ENCODE measurements at regions not wholly inside any gene's neighbourhood (a gene's known extent, or its start where the extent isn't known, plus 50 kb on each side); places are given as distances from the start of the nearest gene placed in this dataset.

DNA sequence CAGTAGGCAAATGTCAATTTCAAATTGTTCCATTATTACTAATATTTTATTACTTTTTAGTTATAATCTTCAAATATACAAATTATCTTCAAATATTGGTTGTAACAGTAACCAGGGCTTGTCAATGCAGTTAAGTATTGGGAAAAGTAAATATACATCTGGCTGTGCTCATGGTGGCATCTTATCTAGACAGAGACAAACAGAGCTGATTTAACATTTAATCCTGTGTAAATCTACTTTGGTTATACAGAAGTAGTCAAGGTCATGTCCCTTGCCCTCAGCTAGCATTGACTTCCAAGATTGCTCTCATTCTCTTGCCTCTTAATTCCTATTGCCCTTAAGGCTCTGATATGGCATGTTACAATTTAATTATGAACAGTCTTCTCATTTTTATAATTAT, 98.4 kb upstream of the KLHL1 start:
- Histone ChIP-seq H3K9me3 (ENCODE audit: low read depth) (no peaks in the 10 kb centered on the region), H3K27me3 (no peaks in the 10 kb centered on the region), H3K4me3 (no peak overlapping the region), H3K4me1 (ENCODE audit: insufficient read depth) (peaks cover 3% of the 10 kb centered on the region), H3K27ac (no peak overlapping the region), H3K4me2 (no peak overlapping the region), H3K36me3 (replicated peaks; ENCODE audit: insufficient read depth, low read depth) (no peaks in the 10 kb centered on the region), H3K79me2 (no peaks in the 10 kb centered on the region), H3K9me2 (replicated peaks; ENCODE audit: insufficient read depth) (no peaks in the 10 kb centered on the region), H4K20me1 (ENCODE audit: insufficient read depth, poor library complexity, severe bottlenecking) (no peaks in the 10 kb centered on the region), H2AFZ (no peak overlapping the region)
- no peak for DNase-seq (ENCODE audit: low spot score)
- TF ChIP-seq EZH2 (IDR thresholded peaks at IDR 0.05; ENCODE audit: borderline replicate concordance) = no peak
- TF ChIP-seq EZH2phosphoT487 (IDR thresholded peaks at IDR 0.05; ENCODE audit: low read depth, severe bottlenecking, unreplicated experiment) = no peak
- TF ChIP-seq, protein P1, sequence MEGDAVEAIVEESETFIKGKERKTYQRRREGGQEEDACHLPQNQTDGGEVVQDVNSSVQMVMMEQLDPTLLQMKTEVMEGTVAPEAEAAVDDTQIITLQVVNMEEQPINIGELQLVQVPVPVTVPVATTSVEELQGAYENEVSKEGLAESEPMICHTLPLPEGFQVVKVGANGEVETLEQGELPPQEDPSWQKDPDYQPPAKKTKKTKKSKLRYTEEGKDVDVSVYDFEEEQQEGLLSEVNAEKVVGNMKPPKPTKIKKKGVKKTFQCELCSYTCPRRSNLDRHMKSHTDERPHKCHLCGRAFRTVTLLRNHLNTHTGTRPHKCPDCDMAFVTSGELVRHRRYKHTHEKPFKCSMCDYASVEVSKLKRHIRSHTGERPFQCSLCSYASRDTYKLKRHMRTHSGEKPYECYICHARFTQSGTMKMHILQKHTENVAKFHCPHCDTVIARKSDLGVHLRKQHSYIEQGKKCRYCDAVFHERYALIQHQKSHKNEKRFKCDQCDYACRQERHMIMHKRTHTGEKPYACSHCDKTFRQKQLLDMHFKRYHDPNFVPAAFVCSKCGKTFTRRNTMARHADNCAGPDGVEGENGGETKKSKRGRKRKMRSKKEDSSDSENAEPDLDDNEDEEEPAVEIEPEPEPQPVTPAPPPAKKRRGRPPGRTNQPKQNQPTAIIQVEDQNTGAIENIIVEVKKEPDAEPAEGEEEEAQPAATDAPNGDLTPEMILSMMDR (IDR thresholded peaks at IDR 0.05; ENCODE audit: poor library complexity) = no peak

GRCh38 chr13:70203661-70204229, 95.5 kb upstream of the KLHL1 start:
- H3K27ac ChIP-seq = no peak overlapping the region
- no peak overlapping the region for H3K4me3 ChIP-seq
- H4K20me1 ChIP-seq (ENCODE audit: insufficient read depth, poor library complexity, severe bottlenecking) = no peaks in the 10 kb centered on the region
- H3K4me2 ChIP-seq = no peak overlapping the region
- no peaks in the 10 kb centered on the region for H3K9me3 ChIP-seq (ENCODE audit: low read depth)
- no peaks in the 10 kb centered on the region for H3K27me3 ChIP-seq
- 93% methylated on average over 5 of the region's 5 CpGs for WGBS (ENCODE audit: low lambda C conversion rate, missing lambda C conversion rate)
- H3K9me2 ChIP-seq (replicated peaks; ENCODE audit: insufficient read depth) = no peaks in the 10 kb centered on the region
- H3K79me2 ChIP-seq = no peaks in the 10 kb centered on the region
- no peak for TF ChIP-seq EZH2phosphoT487 (IDR thresholded peaks at IDR 0.05; ENCODE audit: low read depth, severe bottlenecking, unreplicated experiment)
- TF ChIP-seq, protein P1 (IDR thresholded peaks at IDR 0.05; ENCODE audit: poor library complexity) = no peak
- no peak for TF ChIP-seq EZH2 (IDR thresholded peaks at IDR 0.05; ENCODE audit: borderline replicate concordance)
- H3K36me3 ChIP-seq (replicated peaks; ENCODE audit: insufficient read depth, low read depth) = no peaks in the 10 kb centered on the region
- H3K4me1 ChIP-seq (ENCODE audit: insufficient read depth) = peaks cover 3% of the 10 kb centered on the region
- DNase-seq (ENCODE audit: low spot score) = no peak
- no peak overlapping the region for H2AFZ ChIP-seq

DNA sequence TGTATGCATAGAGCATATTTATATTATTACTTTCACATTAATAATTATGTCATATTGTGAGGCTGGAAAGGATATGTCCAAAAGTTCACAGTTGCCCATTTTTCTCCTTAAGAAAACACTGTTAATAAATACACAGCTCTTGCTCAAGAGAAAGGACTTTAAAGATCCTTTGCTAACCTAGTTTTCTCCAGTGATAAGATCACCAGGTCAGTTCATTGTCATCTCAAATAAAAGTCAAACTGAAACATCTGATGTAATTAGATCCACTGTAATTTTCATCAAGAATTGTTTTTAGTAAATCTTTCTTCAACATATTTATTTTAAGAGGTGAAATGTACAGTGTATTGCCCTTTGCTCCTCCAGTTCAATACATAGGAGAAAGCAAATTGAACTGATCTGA, 82.8 kb upstream of the KLHL1 start:
- Histone ChIP-seq H4K20me1 (ENCODE audit: insufficient read depth, poor library complexity, severe bottlenecking) (no peaks in the 10 kb centered on the region), H3K27me3 (no peaks in the 10 kb centered on the region), H3K9me2 (replicated peaks; ENCODE audit: insufficient read depth) (no peaks in the 10 kb centered on the region), H3K9me3 (ENCODE audit: low read depth) (no peaks in the 10 kb centered on the region), H3K4me3 (no peak overlapping the region), H3K4me1 (ENCODE audit: insufficient read depth) (no peaks in the 10 kb centered on the region), H3K27ac (no peak overlapping the region), H3K79me2 (no peaks in the 10 kb centered on the region), H2AFZ (no peak overlapping the region), H3K36me3 (replicated peaks; ENCODE audit: insufficient read depth, low read depth) (no peaks in the 10 kb centered on the region), H3K4me2 (no peak overlapping the region)
- DNase-seq (ENCODE audit: low spot score) = no peak
- TF ChIP-seq, protein P1 (IDR thresholded peaks at IDR 0.05; ENCODE audit: poor library complexity) = no peak
- TF ChIP-seq EZH2phosphoT487 (IDR thresholded peaks at IDR 0.05; ENCODE audit: low read depth, severe bottlenecking, unreplicated experiment) = no peak
- TF ChIP-seq EZH2 (IDR thresholded peaks at IDR 0.05; ENCODE audit: borderline replicate concordance) = no peak

GRCh38 chr13:70189981-70190380, 81.7 kb upstream of the KLHL1 start:
- H3K4me1 ChIP-seq (ENCODE audit: insufficient read depth) = no peaks in the 10 kb centered on the region
- no peak for DNase-seq (ENCODE audit: low spot score)
- no peak overlapping the region for H3K4me2 ChIP-seq
- H3K79me2 ChIP-seq = no peaks in the 10 kb centered on the region
- no peak overlapping the region for H2AFZ ChIP-seq
- H4K20me1 ChIP-seq (ENCODE audit: insufficient read depth, poor library complexity, severe bottlenecking) = no peaks in the 10 kb centered on the region
- no peak overlapping the region for H3K4me3 ChIP-seq
- no peaks in the 10 kb centered on the region for H3K27me3 ChIP-seq
- no peaks in the 10 kb centered on the region for H3K9me2 ChIP-seq (replicated peaks; ENCODE audit: insufficient read depth)
- TF ChIP-seq EZH2 (IDR thresholded peaks at IDR 0.05; ENCODE audit: borderline replicate concordance) (no peak), EZH2phosphoT487 (IDR thresholded peaks at IDR 0.05; ENCODE audit: low read depth, severe bottlenecking, unreplicated experiment) (no peak)
- 69% methylated on average over 2 of the region's 2 CpGs for WGBS (ENCODE audit: low lambda C conversion rate, missing lambda C conversion rate)
- no peaks in the 10 kb centered on the region for H3K9me3 ChIP-seq (ENCODE audit: low read depth)
- no peak overlapping the region for H3K27ac ChIP-seq
- H3K36me3 ChIP-seq (replicated peaks; ENCODE audit: insufficient read depth, low read depth) = no peaks in the 10 kb centered on the region

Measured in hepatocyte (in vitro differentiated cells).